Type B pancreatic cell (in vitro differentiated cells): ENCODE measurements at regions not wholly inside any gene's neighbourhood (a gene's known extent, or its start where the extent isn't known, plus 50 kb on each side); places are given as distances from the start of the nearest gene placed in this dataset.
"Not testable (repeated sequence)": the region's sequence is repeated elsewhere in the genome, so short reads cannot be mapped to it uniquely, and the experiment has no call there.

ENCODE experiments used
- DNase-seq: peaks from one replicate; pipeline ENCODE4 v3.0.0; 2021; ENCODE audit warnings: mixed read lengths; ENCODE audit not compliant: unreplicated experiment; ENCODE audit errors: extremely low spot score
- H3K27ac Mint-ChIP-seq: 2 replicates; pipeline ENCODE4 v1.8.0; 2021; ENCODE audit warnings: mild to moderate bottlenecking, mixed read lengths
- H3K27me3 Mint-ChIP-seq: 2 replicates; pipeline ENCODE4 v1.8.0; 2021; ENCODE audit warnings: mixed read lengths
- H3K36me3 Mint-ChIP-seq: 2 replicates; pipeline ENCODE4 v1.8.0; 2021; ENCODE audit warnings: mixed read lengths
- H3K4me1 Mint-ChIP-seq: one replicate; pipeline ENCODE4 v1.8.0; 2021; ENCODE audit warnings: mixed read lengths; ENCODE audit not compliant: unreplicated experiment
- H3K4me3 Mint-ChIP-seq: 2 replicates; pipeline ENCODE4 v1.8.0; 2021; ENCODE audit warnings: mild to moderate bottlenecking, mixed read lengths
- H3K9me3 Mint-ChIP-seq: 2 replicates; pipeline ENCODE4 v1.8.0; 2021; ENCODE audit warnings: mixed read lengths

DNA sequence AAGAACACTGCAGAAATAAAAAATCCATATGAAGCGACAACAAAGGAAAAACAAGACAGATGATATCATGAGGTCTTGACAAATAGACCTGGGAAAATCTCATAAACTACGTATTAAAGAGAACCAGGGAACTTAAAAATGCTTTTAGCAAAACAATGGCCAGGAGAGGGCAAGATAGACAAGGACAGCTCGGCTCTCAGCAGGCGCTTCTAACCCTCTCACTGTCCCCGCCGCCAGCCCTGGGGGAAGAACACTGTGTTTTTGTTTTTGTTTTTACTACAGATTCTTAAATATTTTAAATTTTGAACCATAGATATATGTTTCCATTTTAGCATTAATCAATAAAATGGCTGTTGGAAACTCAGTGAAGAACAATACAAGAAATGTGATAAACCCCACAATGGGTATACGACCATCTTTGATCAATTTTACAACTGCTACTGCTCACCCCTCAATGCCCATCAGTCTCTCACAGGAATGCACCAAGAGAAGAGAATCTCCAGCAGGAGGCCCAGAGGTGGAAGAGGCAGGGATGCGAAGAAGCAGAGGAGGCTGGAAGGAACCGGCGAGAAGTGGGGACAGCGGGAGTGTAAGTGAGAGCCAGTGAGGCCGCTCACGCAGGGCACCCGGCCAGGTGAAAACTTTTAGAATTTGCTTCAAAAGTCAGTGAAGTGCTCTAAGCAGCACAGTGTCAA lies 98.0 kb downstream of the CHRFAM7A start:
- H3K36me3 Mint-ChIP-seq, H3K27ac Mint-ChIP-seq: not testable (repeated sequence)

GRCh38 chr15:30303968-30304367 lies 89.4 kb downstream of the CHRFAM7A start:
- not testable (repeated sequence) for H3K9me3 Mint-ChIP-seq, H3K27ac Mint-ChIP-seq, H3K36me3 Mint-ChIP-seq, H3K4me1 Mint-ChIP-seq, H3K4me3 Mint-ChIP-seq, H3K27me3 Mint-ChIP-seq, DNase-seq

More for the DNA sequence above, 98.0 kb downstream of the CHRFAM7A start:
- H3K4me1 Mint-ChIP-seq, DNase-seq, H3K4me3 Mint-ChIP-seq, H3K9me3 Mint-ChIP-seq, H3K27me3 Mint-ChIP-seq: not testable (repeated sequence)
